ENCODE measurements at regions not wholly inside any gene's neighbourhood (a gene's known extent, or its start where the extent isn't known, plus 50 kb on each side); places are given as distances from the start of the nearest gene placed in this dataset.

DNA sequence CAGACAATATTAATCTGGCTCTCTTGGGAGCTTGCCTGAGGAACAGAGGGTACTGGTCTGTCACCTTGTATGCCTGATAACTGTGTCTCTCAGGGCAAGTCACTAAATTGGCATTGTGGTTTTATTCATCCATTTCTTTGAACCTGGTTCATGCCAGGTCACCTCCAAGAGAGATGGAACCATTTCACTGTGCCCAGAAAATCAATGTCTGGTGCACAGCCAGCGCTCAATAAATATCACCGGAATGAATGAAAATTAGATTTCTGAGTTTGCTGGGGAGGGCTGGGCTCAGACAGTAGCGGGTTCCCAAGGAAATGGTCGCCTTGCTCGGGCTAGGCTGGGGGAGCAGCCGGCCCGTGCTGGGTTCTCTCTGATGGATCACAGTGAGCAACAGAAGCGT lies 64.1 kb upstream of the BAIAP2L1 start:
- Histone ChIP-seq H3K4me1 (no peaks in the 10 kb centered on the region), H3K27me3 (ENCODE audit: low read depth) (no peaks in the 10 kb centered on the region), H3K9me3 (no peaks in the 10 kb centered on the region), H3K36me3 (replicated peaks) (no peaks in the 10 kb centered on the region), H3K4me3 (no peak overlapping the region)
- DNase-seq (ENCODE audit: low spot score in 2 of 2): no peak
- in situ Hi-C loops (cut with MboI; ENCODE audit: low sequenced_read_pairs): no loop called here

DNA sequence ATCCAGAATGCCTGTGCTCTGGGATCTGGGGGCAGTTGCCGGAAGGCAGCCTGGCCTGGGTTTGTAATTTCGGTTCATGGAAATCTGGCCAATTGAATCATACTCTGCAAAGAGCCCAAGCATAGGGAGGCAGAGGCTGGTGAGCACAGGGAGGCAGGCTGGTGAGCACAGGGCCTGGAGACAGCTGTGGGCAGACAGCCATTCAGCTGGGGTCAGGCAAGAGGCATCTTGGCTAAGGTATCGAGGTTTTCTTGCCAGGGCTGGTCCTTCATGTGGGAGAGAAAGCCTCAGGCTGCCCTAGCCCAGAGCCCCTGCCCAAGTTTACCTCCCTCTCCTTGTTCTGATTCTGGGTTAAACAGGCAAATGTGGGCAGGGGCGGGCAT lies 63.7 kb upstream of the BAIAP2L1 start:
- H3K36me3 ChIP-seq (replicated peaks): no peaks in the 10 kb centered on the region
- H3K9me3 ChIP-seq: no peaks in the 10 kb centered on the region
- no peaks in the 10 kb centered on the region for H3K27me3 ChIP-seq (ENCODE audit: low read depth)
- no peak overlapping the region for H3K4me3 ChIP-seq
- in situ Hi-C loops (cut with MboI; ENCODE audit: low sequenced_read_pairs): no loop called here
- no peak for DNase-seq (ENCODE audit: low spot score in 2 of 2)
- H3K4me1 ChIP-seq: no peaks in the 10 kb centered on the region

DNA sequence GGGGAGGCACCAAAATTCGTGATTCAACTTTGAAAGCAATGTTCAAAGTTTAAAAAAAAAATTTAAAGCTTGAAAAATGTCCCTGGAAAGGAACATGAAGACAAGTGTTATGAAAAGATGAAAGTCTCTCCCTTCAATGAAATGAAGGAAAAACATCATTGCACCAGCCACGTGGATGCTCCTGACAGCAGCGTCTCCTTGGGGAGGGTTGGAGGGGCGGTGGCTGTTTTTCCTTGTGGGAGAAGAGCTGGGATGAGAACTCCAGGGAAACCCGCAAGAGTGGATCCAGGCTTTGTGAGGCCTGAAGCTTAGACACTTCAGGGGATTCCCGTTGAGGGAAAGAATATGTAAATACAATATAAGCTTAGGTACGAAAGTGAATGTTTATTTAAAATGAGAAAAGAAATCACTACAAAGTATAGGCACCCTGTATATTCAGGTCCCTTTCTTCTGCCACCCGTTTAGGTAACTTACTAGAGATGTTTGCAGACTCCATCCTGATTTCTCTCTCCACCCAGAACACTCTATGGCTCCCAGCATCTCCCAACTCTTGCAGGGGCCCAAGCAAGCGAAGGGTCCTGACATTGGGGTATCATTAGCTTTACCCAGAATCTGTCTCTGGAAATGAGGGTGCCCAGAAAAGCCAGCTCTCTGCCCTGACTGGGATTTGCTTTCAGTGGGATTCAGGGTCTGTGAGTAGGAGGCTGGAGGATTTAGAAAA lies 63.1 kb upstream of the BAIAP2L1 start:
- Histone ChIP-seq H3K36me3 (replicated peaks) (no peaks in the 10 kb centered on the region), H3K9me3 (no peaks in the 10 kb centered on the region), H3K27me3 (ENCODE audit: low read depth) (no peaks in the 10 kb centered on the region), H3K4me3 (no peak overlapping the region), H3K4me1 (no peaks in the 10 kb centered on the region)
- in situ Hi-C loops (cut with MboI; ENCODE audit: low sequenced_read_pairs): no loop called here
- DNase-seq (ENCODE audit: low spot score in 2 of 2): no peak

DNA sequence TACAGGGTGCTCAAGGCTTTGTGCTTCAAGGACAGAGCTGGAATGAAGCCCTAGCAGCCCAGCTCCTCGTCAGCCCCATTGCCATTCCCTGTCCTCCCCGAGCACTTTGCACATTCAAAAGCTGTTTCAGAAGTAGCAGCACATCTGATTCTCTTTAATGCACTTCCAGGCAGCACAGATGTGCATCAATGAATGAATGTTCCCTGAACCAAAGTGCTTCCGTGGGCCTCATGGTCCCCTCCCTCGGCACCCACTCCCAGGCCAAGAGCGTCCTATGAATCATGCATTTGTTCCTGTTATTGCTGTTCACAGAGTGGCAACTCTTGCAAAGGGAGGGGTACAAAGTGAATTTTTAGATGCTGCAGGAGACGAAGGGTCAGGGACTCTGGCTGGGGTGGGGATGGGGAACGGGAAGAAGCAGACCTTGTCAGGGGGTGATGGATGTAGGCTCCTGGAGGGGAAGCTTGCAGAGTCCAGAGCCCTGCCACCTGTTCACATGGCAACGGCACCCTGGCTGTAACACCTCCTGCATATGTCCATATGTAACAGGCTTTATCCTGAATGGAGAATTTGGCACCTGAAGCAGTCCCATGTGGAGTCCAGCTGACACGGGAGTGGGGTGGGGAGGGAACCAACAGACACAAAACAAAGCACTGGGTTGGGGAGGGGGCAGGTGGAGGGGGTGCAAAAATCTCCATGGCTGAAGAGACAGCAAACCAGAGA lies 62.2 kb upstream of the BAIAP2L1 start:
- Histone ChIP-seq H3K9me3 (no peaks in the 10 kb centered on the region), H3K4me1 (no peaks in the 10 kb centered on the region), H3K27me3 (ENCODE audit: low read depth) (no peaks in the 10 kb centered on the region), H3K36me3 (replicated peaks) (no peaks in the 10 kb centered on the region), H3K4me3 (no peak overlapping the region)
- no peak for DNase-seq (ENCODE audit: low spot score in 2 of 2)
- in situ Hi-C loops (cut with MboI; ENCODE audit: low sequenced_read_pairs): no loop called here

DNA sequence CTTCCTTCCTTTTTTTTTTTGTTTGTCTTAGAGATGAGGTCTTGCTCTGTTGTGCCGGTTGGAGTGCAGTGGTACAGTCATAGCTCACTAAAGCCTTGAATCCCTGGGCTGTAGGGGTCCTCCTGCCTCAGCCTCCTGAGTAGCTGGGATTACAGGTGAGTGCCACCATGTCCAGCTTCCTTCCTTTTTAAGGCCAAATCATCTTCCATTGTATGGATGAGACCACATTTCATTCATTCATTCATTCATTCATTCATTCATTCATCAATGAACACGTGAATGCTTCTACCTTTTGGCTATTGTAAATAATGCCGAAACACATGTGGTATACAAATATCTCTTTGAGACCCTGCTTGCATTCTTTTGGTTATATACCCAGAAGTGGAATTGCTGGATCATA lies 60.0 kb upstream of the BAIAP2L1 start:
- Histone ChIP-seq H3K9me3 (no peaks in the 10 kb centered on the region), H3K4me1 (no peaks in the 10 kb centered on the region), H3K27me3 (ENCODE audit: low read depth) (no peaks in the 10 kb centered on the region), H3K4me3 (no peak overlapping the region), H3K36me3 (replicated peaks) (no peaks in the 10 kb centered on the region)
- DNase-seq (ENCODE audit: low spot score in 2 of 2): no peak
- in situ Hi-C loops (cut with MboI; ENCODE audit: low sequenced_read_pairs): no loop called here

DNA sequence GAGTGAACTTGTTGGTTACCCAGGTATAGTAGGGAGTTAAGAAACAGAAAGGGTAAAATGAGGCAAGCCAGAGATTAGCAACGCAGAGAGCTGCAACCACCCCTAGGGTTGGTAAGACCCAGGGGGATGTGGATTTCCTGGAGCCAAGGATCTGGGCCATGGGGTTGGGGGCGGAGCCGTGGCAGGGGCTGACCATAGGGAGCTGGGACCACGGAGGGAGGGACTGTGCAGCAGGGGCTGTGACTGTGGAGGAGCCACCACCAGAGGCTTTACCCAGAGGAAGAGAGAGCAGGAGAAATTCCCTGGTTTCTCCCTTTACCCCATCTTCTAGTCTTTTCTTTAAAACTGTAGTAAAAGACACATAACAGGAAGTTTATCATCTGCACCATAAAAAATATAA lies 58.6 kb upstream of the BAIAP2L1 start:
- H3K27me3 ChIP-seq (ENCODE audit: low read depth): no peaks in the 10 kb centered on the region
- H3K9me3 ChIP-seq: no peaks in the 10 kb centered on the region
- H3K36me3 ChIP-seq (replicated peaks): no peaks in the 10 kb centered on the region
- no peak for DNase-seq (ENCODE audit: low spot score in 2 of 2)
- H3K4me3 ChIP-seq: no peak overlapping the region
- in situ Hi-C loops (cut with MboI; ENCODE audit: low sequenced_read_pairs): no loop called here
- H3K4me1 ChIP-seq: no peaks in the 10 kb centered on the region

DNA sequence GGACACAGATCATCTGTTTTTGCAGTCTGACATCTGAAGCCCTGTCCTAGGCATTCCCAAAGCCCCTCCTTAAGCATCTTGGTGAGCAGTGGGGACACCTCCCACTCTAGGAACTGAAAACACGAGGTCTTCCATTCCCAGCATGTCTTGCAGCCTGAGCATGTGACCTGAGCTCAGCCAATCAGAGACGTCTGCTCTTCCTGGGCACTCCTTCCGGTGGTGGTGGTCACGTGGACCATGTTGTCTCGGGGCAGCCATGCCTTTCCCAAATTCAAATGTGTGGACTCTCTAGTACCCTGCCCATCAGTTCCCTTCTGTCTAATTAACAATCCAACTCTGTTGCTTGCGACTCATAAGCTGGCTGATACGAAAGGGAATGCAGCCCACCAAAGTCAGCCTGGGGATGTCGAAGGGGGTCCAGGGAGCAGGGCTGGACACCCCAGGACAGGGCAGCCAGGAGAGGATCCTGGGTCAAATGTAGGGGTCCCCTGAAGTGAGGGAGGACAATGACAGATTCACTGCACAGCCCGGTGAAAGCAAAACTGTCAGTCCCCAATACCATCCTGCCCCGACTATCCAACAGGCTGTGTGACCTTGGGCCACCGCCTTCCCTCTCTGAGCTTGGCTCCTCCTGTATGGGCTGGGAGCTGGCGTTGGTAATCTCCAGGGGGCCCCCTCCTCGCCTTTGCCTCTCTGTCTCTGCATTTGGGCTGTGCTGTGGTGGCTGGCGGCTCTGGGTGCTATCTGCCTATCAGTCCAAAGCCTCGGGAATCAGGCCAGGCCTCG lies 57.4 kb upstream of the BAIAP2L1 start:
- Histone ChIP-seq H3K4me1 (no peaks in the 10 kb centered on the region), H3K27me3 (ENCODE audit: low read depth) (no peaks in the 10 kb centered on the region), H3K4me3 (no peak overlapping the region), H3K9me3 (no peaks in the 10 kb centered on the region), H3K36me3 (replicated peaks) (no peaks in the 10 kb centered on the region)
- DNase-seq (ENCODE audit: low spot score in 2 of 2): no peak
- in situ Hi-C loops (cut with MboI; ENCODE audit: low sequenced_read_pairs): no loop called here

DNA sequence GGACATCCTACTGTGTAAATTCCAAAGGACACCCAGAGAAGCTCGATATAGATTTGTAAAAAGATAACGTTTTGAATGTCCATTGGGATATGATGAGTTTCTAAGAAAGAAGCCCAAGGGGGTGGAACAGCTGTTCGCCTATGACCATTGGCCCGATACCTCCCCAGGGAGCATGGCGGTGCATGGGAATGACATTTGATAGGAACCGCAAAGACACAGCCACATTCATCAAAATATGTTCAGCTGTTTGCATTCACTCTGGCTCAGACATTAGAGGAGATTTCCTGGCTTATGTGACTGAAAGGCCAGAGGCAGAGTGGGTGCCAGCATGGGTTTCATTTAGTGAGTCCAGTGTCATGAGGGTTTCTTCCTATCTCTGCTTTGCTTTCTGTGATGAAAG lies 56.0 kb upstream of the BAIAP2L1 start:
- in situ Hi-C loops (cut with MboI; ENCODE audit: low sequenced_read_pairs): no loop called here
- H3K27me3 ChIP-seq (ENCODE audit: low read depth): no peaks in the 10 kb centered on the region
- H3K9me3 ChIP-seq: no peaks in the 10 kb centered on the region
- H3K4me1 ChIP-seq: no peaks in the 10 kb centered on the region
- DNase-seq (ENCODE audit: low spot score in 2 of 2): no peak
- H3K36me3 ChIP-seq (replicated peaks): no peaks in the 10 kb centered on the region
- H3K4me3 ChIP-seq: no peak overlapping the region

DNA sequence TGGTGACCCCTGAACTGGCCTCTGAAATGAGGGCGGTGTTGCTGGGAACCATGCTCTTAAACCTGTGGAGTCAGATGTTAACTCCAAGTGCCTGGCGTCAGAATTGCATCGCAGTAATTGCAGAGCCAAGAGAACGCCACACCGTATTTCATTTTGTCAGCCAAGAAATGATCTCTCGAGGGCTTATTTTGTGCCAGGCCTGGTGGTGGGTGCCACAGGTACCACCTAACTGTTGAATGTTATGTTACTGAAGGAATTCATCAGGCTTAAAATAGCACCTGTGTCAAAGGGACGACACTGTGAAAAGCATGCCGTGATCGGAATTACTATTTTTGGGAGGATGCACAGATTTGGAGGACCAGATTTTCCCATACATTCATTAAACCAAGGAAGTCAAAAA lies 51.9 kb upstream of the BAIAP2L1 start:
- no peak overlapping the region for H3K4me3 ChIP-seq
- H3K4me1 ChIP-seq: no peaks in the 10 kb centered on the region
- H3K9me3 ChIP-seq: no peaks in the 10 kb centered on the region
- DNase-seq (ENCODE audit: low spot score in 2 of 2): no peak
- in situ Hi-C loops (cut with MboI; ENCODE audit: low sequenced_read_pairs): no loop called here
- H3K36me3 ChIP-seq (replicated peaks): no peaks in the 10 kb centered on the region
- H3K27me3 ChIP-seq (ENCODE audit: low read depth): no peaks in the 10 kb centered on the region
